Activated naive CD8-positive, alpha-beta T cell treated with anti-CD3 and anti-CD28 coated beads for 36 hours (primary cell): ENCODE measurements at regions not wholly inside any gene's neighbourhood (a gene's known extent, or its start where the extent isn't known, plus 50 kb on each side); places are given as distances from the start of the nearest gene placed in this dataset.

ENCODE experiments used
- DNase-seq: peaks from one replicate; pipeline ENCODE4 v3.0.0; 2021
- H3K27ac Mint-ChIP-seq: one replicate; pipeline ENCODE4 v1.8.0; 2022; ENCODE audit warnings: mild to moderate bottlenecking, moderate library complexity, mixed read lengths
- H3K27me3 Mint-ChIP-seq: one replicate; pipeline ENCODE4 v1.8.0; 2022; ENCODE audit warnings: mild to moderate bottlenecking, mixed read lengths
- H3K36me3 Mint-ChIP-seq: one replicate; pipeline ENCODE4 v1.8.0; 2021; ENCODE audit warnings: mild to moderate bottlenecking, mixed read lengths
- H3K4me1 Mint-ChIP-seq: one replicate; pipeline ENCODE4 v1.8.0; 2021; ENCODE audit warnings: mixed read lengths
- H3K4me3 Mint-ChIP-seq: one replicate; pipeline ENCODE4 v1.8.0; 2022; ENCODE audit warnings: mild to moderate bottlenecking, moderate library complexity, mixed read lengths
- H3K9me3 Mint-ChIP-seq: one replicate; pipeline ENCODE4 v1.8.0; 2022; ENCODE audit warnings: mixed read lengths

DNA sequence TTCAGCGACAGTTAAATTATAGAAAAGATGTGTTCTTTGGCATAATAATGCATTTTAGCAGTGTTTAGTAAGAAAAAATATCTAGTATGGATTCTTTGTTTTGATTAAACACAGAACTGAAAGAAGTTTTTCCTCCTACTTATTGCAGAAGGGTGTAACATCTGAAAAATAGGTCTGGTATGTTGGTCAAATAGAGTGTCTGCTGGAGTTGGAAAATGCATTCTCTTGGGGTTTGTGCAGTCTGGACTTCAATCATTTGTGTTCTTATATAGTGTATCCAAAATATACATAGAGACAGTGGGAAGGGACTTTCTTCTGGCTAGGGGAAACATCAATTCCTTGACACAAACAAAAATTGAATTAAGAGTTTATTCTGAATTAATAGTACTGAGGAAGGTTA, 132.4 kb upstream of the MAN1A1 start:
- H3K4me1 Mint-ChIP-seq, result no peaks in the 10 kb centered on the region
- no peak overlapping the region for H3K4me3 Mint-ChIP-seq
- no peaks in the 10 kb centered on the region for H3K36me3 Mint-ChIP-seq
- no peak for DNase-seq
- H3K27ac Mint-ChIP-seq, result no peak overlapping the region
- H3K9me3 Mint-ChIP-seq, result no peaks in the 10 kb centered on the region
- H3K27me3 Mint-ChIP-seq, result peaks cover 4% of the 10 kb centered on the region

DNA sequence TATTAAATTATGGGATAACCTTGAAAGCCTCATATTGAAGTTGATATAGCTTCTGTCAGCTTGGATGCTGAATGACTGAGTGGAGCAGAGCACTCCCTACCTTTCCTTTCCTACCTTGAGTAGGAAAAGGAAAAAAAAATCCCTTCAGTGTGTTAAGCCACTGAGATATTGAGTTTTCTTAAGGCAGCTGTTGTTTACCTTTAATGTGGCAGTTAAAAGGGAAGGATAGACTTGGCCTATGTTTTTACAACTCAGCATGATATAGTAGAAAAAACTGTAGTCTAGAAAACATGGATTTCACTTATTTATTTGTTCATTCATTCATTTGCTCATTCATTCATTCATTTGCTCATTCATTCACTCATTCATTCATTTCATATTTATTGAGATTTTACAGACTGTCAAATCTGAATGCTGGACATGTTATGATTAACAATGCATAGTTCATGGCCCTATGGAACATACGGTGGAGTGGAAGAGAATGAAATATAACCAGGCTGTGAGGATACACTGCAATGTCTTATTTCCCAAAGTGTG, 131.5 kb upstream of the MAN1A1 start:
- no peaks in the 10 kb centered on the region for H3K9me3 Mint-ChIP-seq
- no peak for DNase-seq
- no peaks in the 10 kb centered on the region for H3K4me1 Mint-ChIP-seq
- no peaks in the 10 kb centered on the region for H3K36me3 Mint-ChIP-seq
- no peak overlapping the region for H3K27ac Mint-ChIP-seq
- H3K4me3 Mint-ChIP-seq, result no peak overlapping the region
- peaks cover 2% of the 10 kb centered on the region for H3K27me3 Mint-ChIP-seq

DNA sequence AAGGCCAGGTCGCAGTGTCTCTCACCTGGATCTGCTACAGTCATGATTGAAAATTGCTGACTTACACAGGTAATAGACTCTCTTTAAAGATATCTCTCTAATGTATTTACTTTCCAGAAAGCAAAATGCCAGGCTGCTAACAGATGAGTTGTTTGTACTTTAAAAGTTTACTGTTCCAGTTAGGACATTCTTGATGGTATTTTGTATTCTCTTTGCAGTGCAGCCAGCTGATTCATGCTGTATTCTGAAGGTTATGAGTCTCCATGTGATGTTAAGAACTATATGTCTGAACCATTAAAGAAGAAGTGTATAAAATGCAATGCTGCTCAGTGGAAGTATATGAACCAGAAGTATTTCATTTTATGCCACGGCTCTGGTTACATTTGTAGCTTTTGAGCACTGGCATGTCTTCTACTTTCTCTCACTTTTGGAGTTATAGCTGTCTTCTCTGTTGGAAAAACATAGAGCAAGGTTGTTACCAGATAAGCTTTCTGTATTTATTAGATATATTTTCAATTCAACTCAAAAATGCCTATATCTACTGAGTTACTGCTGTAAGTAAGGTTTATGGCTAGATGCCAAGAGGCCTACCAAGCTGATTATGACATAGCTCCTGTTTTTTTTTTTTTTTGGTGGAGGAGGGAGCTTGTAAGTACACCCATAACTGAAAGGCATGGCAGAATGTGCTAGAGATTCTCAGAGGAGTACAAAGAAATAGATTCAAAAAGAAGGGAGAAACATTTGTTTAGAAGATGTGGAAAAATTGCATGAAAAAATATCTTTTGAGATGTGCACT, 130.5 kb upstream of the MAN1A1 start:
- Mint-ChIP-seq H3K27me3 (no peaks in the 10 kb centered on the region), H3K27ac (no peak overlapping the region), H3K4me3 (no peak overlapping the region), H3K4me1 (no peaks in the 10 kb centered on the region), H3K9me3 (no peaks in the 10 kb centered on the region), H3K36me3 (no peaks in the 10 kb centered on the region)
- no peak for DNase-seq

DNA sequence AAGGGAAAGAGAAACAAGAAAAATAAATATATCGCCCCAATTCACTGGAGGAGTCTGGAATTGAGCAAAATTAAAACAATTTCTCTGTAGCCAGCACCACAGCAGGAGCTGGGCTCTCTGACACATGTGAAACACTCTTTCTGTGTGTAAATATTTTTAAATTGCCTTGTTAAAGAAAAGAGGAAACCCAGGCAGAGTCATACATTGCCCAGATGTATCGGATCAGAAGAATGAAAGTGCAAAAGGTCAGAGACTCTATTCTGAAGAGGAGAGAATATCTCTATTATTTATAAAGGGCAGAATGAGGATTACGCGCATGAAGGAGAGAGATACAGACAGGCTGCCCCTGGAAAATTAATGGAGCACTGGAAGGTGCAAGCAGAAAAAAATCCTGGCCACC, 127.0 kb upstream of the MAN1A1 start:
- Mint-ChIP-seq H3K36me3 (no peaks in the 10 kb centered on the region), H3K9me3 (peaks cover 6% of the 10 kb centered on the region), H3K27ac (no peak overlapping the region), H3K4me1 (no peaks in the 10 kb centered on the region), H3K27me3 (no peaks in the 10 kb centered on the region), H3K4me3 (no peak overlapping the region)
- DNase-seq, result no peak

DNA sequence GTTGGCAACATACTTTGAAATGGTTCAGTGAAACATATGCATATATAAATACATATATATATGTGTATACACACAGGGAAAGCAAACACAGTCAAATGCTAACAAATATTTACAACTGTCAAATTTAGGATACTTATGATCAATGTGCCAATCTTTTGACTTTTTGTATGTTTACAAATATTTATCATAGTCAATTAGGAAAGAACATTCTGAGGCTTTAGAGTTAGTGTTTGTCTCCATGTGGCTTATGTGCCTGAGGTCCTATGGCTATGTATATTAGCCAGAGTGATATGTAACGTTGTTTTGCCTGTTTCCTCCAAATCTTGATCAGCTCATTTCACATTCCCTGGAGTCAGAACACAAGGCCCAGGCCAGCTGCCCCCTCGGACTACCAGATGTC, 126.5 kb upstream of the MAN1A1 start:
- H3K4me1 Mint-ChIP-seq, result peaks cover 2% of the 10 kb centered on the region
- DNase-seq, result no peak
- H3K36me3 Mint-ChIP-seq, result no peaks in the 10 kb centered on the region
- no peaks in the 10 kb centered on the region for H3K27me3 Mint-ChIP-seq
- no peak overlapping the region for H3K4me3 Mint-ChIP-seq
- peaks cover 6% of the 10 kb centered on the region for H3K9me3 Mint-ChIP-seq
- H3K27ac Mint-ChIP-seq, result no peak overlapping the region

DNA sequence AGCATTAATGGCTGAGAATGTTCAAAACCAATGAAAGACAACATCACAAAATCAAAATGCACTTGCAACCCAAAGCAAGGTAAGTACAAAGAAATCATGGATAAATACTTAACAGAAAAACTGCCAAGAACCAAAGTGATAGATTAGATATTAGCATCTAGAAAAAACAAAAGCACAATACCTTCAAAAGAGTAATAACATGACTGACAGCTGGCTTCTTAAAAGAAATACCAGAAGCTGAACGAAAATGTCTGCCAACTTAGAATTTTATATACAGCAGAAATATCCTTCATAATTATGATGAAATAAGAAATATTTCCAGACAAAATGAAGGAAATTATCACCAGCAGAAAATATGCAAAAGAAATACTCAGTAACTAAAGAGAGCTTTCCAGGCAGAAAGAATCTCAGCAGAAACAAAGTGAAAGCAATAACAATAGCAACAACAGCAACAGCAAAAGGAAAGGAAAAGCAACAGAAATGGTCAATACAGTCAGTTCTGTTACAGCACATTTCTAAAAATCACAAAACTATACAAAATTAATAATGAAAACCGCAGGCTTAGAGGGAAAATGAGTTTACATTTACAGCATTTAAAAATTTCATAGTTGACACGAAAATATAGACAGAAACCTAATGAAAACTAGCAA, 121.5 kb upstream of the MAN1A1 start:
- peaks cover 6% of the 10 kb centered on the region for H3K9me3 Mint-ChIP-seq
- peaks cover 1% of the 10 kb centered on the region for H3K36me3 Mint-ChIP-seq
- H3K4me1 Mint-ChIP-seq, result peaks cover 6% of the 10 kb centered on the region
- no peak for DNase-seq
- H3K27me3 Mint-ChIP-seq, result no peaks in the 10 kb centered on the region
- no peak overlapping the region for H3K27ac Mint-ChIP-seq
- H3K4me3 Mint-ChIP-seq, result no peak overlapping the region

DNA sequence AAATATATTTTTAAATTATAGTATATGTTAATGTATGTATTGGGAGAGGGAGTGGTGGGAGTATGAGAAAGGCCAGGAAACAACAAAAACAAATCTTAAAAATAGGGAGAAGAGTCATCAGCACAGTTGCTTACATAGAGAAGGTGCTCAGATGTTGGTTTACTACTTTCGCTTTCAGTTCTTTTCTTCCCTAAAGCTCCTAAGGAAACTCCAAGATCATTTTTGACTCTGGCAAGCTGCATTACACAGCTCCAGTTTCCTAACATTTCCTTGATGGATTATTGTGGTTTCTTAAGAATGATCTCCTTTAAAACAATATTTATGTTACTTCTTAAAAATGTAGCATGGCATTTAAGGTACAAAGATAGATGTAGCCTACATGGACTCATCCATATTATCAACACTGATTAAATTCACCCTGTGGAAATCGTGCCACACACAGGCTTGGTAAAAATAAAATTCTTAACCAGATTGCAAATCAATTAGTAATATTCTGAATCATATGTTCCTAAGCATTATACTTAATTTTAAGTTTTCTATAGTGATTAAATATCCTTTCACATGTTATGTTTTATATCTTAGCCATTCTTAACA, 118.0 kb upstream of the MAN1A1 start:
- Mint-ChIP-seq H3K4me1 (peaks cover 10% of the 10 kb centered on the region), H3K27me3 (no peaks in the 10 kb centered on the region)

DNA sequence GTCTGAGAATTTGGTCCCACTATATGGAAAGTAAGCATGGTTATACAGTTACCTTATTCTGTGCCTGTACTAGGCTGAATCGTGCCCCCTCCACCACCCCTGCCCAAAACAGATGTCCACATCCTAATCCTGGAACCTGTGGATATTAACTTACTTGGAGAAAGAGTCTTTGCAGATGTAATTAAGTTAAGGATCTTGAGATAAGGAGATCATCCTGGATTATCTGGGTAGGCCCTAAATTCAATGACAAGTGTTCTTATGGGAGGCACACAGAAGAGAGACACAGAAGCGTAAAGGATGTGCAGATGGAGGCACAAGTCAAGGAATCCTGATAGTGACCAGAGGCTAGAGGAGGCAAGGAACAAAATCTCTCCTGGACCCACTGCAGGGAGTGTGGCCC, 116.7 kb upstream of the MAN1A1 start:
- no peak for DNase-seq
- Mint-ChIP-seq H3K9me3 (peaks cover 1% of the 10 kb centered on the region), H3K27ac (no peak overlapping the region), H3K4me3 (no peak overlapping the region), H3K36me3 (peaks cover 1% of the 10 kb centered on the region), H3K4me1 (peaks cover 10% of the 10 kb centered on the region), H3K27me3 (no peaks in the 10 kb centered on the region)

More for the DNA sequence above, 118.0 kb upstream of the MAN1A1 start:
- no peak for DNase-seq
- H3K36me3 Mint-ChIP-seq, result peaks cover 1% of the 10 kb centered on the region
- H3K9me3 Mint-ChIP-seq, result peaks cover 2% of the 10 kb centered on the region
- no peak overlapping the region for H3K4me3 Mint-ChIP-seq
- H3K27ac Mint-ChIP-seq, result no peak overlapping the region

DNA sequence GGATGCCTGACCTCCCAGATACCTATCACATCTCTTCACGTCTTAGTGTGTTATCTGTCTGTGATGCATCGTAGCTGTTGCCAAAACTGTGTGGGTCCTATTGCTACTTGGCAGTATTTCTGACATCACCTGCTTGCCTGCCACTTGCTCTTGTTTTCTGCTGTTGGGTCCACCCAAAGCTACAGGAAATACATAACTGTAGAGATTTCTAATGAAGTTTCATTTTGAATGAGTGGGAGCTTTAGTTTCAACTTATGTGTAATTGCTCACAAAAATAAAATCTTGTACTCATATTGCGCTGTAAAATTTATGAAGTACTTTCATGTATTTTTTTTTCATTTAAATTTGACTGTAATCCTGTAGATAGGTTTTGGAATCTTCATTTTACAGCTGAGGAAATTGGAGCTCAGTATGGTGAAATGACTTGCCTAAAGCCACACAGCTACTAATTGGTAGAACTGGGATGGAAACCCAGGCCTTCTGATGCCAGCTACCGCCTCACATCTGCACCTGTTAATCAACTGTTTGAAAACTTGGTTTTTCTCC, 113.6 kb upstream of the MAN1A1 start:
- H3K36me3 Mint-ChIP-seq, result peaks cover 4% of the 10 kb centered on the region
- peaks cover 6% of the 10 kb centered on the region for H3K9me3 Mint-ChIP-seq
- H3K4me1 Mint-ChIP-seq, result peaks cover 14% of the 10 kb centered on the region
- H3K27me3 Mint-ChIP-seq, result no peaks in the 10 kb centered on the region
- DNase-seq, result no peak
- no peak overlapping the region for H3K27ac Mint-ChIP-seq
- H3K4me3 Mint-ChIP-seq, result no peak overlapping the region

DNA sequence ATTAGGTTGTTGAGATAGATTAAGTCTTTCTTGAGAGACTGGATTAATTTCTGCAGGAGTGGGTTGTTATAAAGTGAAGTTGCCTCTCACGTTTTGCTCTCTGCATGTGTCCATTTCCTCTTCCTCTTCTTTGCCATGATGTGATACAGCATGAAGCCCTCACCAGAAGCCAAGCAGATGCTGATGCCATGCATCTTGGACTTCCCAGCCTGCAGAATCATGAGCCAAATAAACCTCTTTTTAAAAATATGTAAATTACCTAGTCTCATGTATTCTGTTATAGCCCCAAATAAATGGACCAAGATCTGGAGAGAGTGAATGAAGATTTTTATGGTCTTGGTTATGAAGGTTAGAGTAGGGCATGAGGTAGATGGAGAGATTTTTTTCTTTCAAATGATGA, 111.6 kb upstream of the MAN1A1 start:
- H3K4me1 Mint-ChIP-seq, result peaks cover 10% of the 10 kb centered on the region
- peaks cover 6% of the 10 kb centered on the region for H3K9me3 Mint-ChIP-seq
- H3K4me3 Mint-ChIP-seq, result no peak overlapping the region
- no peak overlapping the region for H3K27ac Mint-ChIP-seq
- H3K27me3 Mint-ChIP-seq, result no peaks in the 10 kb centered on the region
- no peak for DNase-seq
- peaks cover 4% of the 10 kb centered on the region for H3K36me3 Mint-ChIP-seq

DNA sequence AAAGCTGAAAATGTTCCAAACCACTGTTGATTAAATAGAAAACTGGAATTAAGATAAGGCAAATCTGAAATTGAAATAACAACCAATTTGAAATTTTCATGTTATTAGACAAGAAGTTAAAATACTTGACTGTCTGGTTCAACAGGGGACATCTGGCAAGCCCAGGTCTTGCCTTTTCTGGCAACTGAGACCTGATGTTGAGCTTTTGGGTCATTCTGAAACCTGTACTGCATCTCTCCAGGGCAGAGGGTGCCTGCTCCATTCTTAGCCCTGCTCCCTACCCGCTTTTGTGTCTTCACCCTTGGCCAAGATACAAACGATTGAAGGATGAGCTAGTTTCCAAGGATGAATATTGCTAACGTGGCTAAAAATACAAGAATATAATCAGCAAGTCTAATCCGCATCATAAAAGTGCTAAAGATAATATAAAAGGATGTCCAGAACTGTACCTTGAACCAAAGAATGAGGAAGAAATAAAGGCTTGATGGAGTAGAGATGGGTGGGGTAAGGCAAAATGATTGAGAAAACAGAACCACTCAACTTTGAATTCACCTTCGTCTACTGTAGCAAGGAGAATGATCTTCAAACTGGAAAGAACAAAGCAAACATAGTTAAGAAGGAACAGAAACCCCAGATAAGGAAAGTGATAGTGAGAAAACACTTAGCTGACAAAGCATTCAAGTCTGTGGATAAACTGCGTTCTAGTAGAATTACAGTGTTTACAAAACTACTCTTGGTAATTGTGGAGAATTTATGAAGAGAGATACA, 109.8 kb upstream of the MAN1A1 start:
- peaks cover 6% of the 10 kb centered on the region for H3K9me3 Mint-ChIP-seq
- peaks cover 10% of the 10 kb centered on the region for H3K4me1 Mint-ChIP-seq
- no peak for DNase-seq
- H3K27ac Mint-ChIP-seq, result no peak overlapping the region
- no peaks in the 10 kb centered on the region for H3K27me3 Mint-ChIP-seq
- no peak overlapping the region for H3K4me3 Mint-ChIP-seq
- H3K36me3 Mint-ChIP-seq, result peaks cover 4% of the 10 kb centered on the region

DNA sequence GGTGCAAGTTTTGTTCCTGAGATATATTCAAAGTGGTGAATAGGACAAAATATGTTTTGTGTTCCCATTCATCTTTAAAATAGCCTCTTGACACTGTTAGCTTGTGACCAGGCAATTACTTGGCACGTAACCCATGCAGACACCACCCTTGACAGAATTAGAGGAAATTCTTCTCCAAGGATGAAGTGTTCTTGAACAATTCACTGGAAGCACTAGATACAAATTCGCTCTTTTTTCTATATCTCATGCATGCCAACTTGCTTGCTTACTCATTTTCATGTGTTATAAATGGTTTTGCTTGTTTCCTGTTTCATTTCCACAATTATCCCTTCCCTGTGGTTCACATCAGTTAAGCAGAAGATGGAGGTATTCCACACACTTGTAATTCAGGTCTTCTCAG, 105.2 kb upstream of the MAN1A1 start:
- H3K4me3 Mint-ChIP-seq, result no peak overlapping the region
- no peaks in the 10 kb centered on the region for H3K27me3 Mint-ChIP-seq
- no peaks in the 10 kb centered on the region for H3K36me3 Mint-ChIP-seq
- no peak for DNase-seq
- H3K4me1 Mint-ChIP-seq, result peaks cover 5% of the 10 kb centered on the region
- H3K9me3 Mint-ChIP-seq, result peaks cover 2% of the 10 kb centered on the region
- no peak overlapping the region for H3K27ac Mint-ChIP-seq

DNA sequence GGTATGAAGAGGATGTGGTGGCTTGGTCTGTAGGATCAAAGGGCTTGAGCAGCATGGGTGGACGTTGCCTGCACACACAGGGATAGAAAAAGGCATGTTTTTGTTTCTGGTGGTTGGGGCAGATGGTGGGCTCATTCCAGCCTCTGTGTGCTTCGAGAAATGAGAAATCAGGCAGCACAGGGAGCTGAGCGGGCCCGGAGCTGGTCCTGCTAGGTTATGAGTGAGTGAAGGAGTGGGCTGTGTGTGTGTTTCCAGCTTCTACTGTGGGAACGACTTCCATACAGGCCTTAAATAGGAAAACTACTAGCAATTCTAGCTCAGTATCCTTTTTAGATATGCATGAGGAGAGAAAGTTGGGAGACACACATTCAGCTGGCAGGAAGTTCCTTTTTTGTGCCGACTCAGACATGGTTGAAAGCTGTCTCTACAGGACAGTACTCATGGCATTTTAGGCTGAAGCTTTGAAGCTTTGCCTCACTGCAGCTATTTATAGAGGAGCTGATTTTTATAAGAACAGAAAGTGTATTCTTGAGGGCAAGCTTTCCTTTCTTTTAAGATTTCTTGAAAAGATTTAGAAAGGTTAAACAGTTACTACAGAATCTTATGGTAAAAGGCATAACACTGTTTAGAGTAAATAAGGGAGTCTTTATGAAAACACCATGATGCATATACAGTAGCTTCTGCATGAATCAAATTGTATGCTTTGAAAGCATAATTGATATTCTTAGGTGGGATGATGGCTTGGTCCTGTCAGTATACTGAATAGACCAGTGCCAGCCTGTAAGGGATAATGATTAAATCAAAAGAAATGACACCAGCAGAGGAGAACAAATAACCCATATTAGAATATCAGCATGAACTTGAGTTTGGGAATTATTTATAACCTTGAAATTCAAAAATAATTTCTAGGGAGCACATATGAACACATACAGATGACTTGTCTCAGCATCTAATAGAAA, 104.0 kb upstream of the MAN1A1 start:
- H3K9me3 Mint-ChIP-seq, result peaks cover 2% of the 10 kb centered on the region
- no peak overlapping the region for H3K4me3 Mint-ChIP-seq
- H3K27ac Mint-ChIP-seq, result no peak overlapping the region
- H3K36me3 Mint-ChIP-seq, result no peaks in the 10 kb centered on the region
- no peaks in the 10 kb centered on the region for H3K4me1 Mint-ChIP-seq
- H3K27me3 Mint-ChIP-seq, result no peaks in the 10 kb centered on the region
- DNase-seq, result no peak
